ENCODE measurements at regions not wholly inside any gene's neighbourhood (a gene's known extent, or its start where the extent isn't known, plus 50 kb on each side); places are given as distances from the start of the nearest gene placed in this dataset.

DNA sequence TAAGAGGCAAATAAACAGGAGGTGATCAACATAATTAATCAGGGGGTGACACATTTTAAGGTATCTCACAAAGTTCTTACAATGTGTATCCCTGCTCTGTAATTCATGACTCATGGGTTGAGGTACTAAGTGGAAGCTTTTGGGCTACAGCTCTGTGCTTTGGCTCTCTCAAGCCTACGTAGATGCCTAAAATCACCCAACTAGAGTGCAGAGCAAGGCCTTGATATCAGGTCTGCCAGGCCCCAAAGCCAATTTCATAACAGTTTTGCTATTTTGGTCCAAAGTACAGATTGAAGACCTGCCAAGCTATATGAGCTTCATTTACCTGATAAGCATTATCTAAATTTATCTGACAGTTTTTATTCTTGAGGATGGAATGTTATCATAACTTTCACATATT is 175.3 kb upstream of the BET1 start:
- TF ChIP-seq, protein P1, sequence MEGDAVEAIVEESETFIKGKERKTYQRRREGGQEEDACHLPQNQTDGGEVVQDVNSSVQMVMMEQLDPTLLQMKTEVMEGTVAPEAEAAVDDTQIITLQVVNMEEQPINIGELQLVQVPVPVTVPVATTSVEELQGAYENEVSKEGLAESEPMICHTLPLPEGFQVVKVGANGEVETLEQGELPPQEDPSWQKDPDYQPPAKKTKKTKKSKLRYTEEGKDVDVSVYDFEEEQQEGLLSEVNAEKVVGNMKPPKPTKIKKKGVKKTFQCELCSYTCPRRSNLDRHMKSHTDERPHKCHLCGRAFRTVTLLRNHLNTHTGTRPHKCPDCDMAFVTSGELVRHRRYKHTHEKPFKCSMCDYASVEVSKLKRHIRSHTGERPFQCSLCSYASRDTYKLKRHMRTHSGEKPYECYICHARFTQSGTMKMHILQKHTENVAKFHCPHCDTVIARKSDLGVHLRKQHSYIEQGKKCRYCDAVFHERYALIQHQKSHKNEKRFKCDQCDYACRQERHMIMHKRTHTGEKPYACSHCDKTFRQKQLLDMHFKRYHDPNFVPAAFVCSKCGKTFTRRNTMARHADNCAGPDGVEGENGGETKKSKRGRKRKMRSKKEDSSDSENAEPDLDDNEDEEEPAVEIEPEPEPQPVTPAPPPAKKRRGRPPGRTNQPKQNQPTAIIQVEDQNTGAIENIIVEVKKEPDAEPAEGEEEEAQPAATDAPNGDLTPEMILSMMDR (IDR thresholded peaks at IDR 0.05): no peak
- TF ChIP-seq POLR2AphosphoS5 (IDR thresholded peaks at IDR 0.05): no peak

Data from sigmoid colon (tissue), 4 donors.